HCT116 (cell line): ENCODE measurements at regions not wholly inside any gene's neighbourhood (a gene's known extent, or its start where the extent isn't known, plus 50 kb on each side); places are given as distances from the start of the nearest gene placed in this dataset.

Source experiments
- ATAC-seq: fragments of 200-7000 bp; cut with Tn5 transposase; 2 replicates; pipeline ENCODE4 v1.9.1; 2020; ENCODE audit warnings: mild to moderate bottlenecking, moderate library complexity
- BruUV-seq: library from RNA; stranded (reverse); fragments of 400-500 nt; replicated peaks from 2 replicates; lab custom pipeline; 2021; lab: Mats Ljungman, UMichigan
- CTCF ChIA-PET: fragments of 300-600 bp; sonication (Branson Sonifier 250); formaldehyde crosslinking; loops from one replicate; lab custom pipeline; 2021; ENCODE audit warnings: antibody characterized with exemption; lab: Charles Lee
- POLR2A ChIA-PET: fragments of 300-600, 350-600 bp; sonication (Branson Sonifier 250); formaldehyde crosslinking; loops from one replicate; lab custom pipeline; 2021; ENCODE audit warnings: antibody characterized with exemption; lab: Charles Lee
- RAD21 ChIA-PET, 2 experiments: fragments of 300-600 bp; sonication (Branson Sonifier 250); formaldehyde crosslinking; loops; one replicate each; lab custom pipeline; 2023; ENCODE audit warnings: low total read pairs in 2 of 2; ENCODE audit not compliant: uncharacterized antibody in 2 of 2, unreplicated experiment in 2 of 2, low non-redundant PET in 1 of 2; lab: Charles Lee
- DNase-seq: peaks from one replicate; pipeline ENCODE4 v3.0.0-alpha.2; 2010; ENCODE audit warnings: low read depth, low spot score
- H2AFZ ChIP-seq: fragments of 200-600 bp; shearing (Covaris generic), sonication (generic); 2 replicates; pipeline ENCODE4 v1.6.1; 2017; ENCODE audit warnings: low read depth, mixed run types, mixed read lengths, antibody characterized with exemption, low read length; ENCODE audit not compliant: poor library complexity, severe bottlenecking
- H3K27ac ChIP-seq: 2 replicates; pipeline ENCODE4 v1.5.1; 2012; ENCODE audit warnings: low read depth, low read length
- H3K27me3 ChIP-seq: fragments of 200-600 bp; sonication (generic); 2 replicates; pipeline ENCODE4 v1.6.1; 2016; ENCODE audit warnings: mixed run types, low read length, mixed read lengths; ENCODE audit not compliant: insufficient read depth
- H3K36me3 ChIP-seq, 2 experiments: fragments of 200-500 bp in 1 of 2; fragments of 200-600 bp in 1 of 2; sonication (Bioruptor generic) in 1 of 2; sonication (generic) in 1 of 2; 2 replicates each; pipeline versions ENCODE4 v1.5.1 to v1.6.1; 2014 to 2016; ENCODE audit warnings: low read length in 2 of 2, inconsistent platforms in 1 of 2, mixed read lengths in 1 of 2, mixed run types in 1 of 2; ENCODE audit not compliant: insufficient read depth in 2 of 2, control insufficient read depth in 1 of 2
- H3K4me1 ChIP-seq, 2 experiments: fragments of 200-600 bp in 1 of 2; sonication (generic) in 1 of 2; 2 replicates each; pipeline versions ENCODE4 v1.5.1 to v1.6.1; 2012 to 2017; ENCODE audit warnings: low read length in 2 of 2, inconsistent platforms in 1 of 2, mild to moderate bottlenecking in 1 of 2, mixed read lengths in 1 of 2, mixed run types in 1 of 2, moderate library complexity in 1 of 2; ENCODE audit not compliant: insufficient read depth in 2 of 2, control insufficient read depth in 1 of 2
- H3K4me2 ChIP-seq: fragments of 200-600 bp; sonication (generic); 2 replicates; pipeline ENCODE4 v1.6.1; 2017; ENCODE audit warnings: mixed run types, low read length, mixed read lengths
- H3K4me3 ChIP-seq, 2 experiments: fragments of 200-600 bp in 1 of 2; sonication (generic) in 1 of 2; replicated peaks in 1 of 2; 2 replicates each; pipeline ENCODE4 v1.5.1; 2011 to 2016; ENCODE audit warnings: low read length in 2 of 2, control low read depth in 1 of 2, low read depth in 1 of 2, mild to moderate bottlenecking in 1 of 2, mixed read lengths in 1 of 2, mixed run types in 1 of 2
- H3K79me2 ChIP-seq: fragments of 200-600 bp; sonication (generic); 2 replicates; pipeline ENCODE4 v1.6.1; 2017; ENCODE audit warnings: mild to moderate bottlenecking, mixed run types, low read length, moderate library complexity, mixed read lengths; ENCODE audit not compliant: insufficient read depth
- H3K9ac ChIP-seq: fragments of 200-600 bp; sonication (generic); 2 replicates; pipeline ENCODE4 v1.6.1; 2016; ENCODE audit warnings: low read length, mixed read lengths
- H3K9me2 ChIP-seq: fragments of 200-600 bp; sonication (generic), shearing (Covaris generic); 2 replicates; pipeline ENCODE4 v1.6.1; 2017; ENCODE audit warnings: mixed run types, mild to moderate bottlenecking, moderate library complexity; ENCODE audit not compliant: insufficient read depth
- H3K9me3 ChIP-seq, 2 experiments: fragments of 200-500 bp in 1 of 2; fragments of 200-600 bp in 1 of 2; sonication (Bioruptor generic) in 1 of 2; sonication (generic) in 1 of 2; 2 replicates each; pipeline ENCODE4 v1.6.1; 2014 to 2017; ENCODE audit warnings: low read length in 2 of 2, mixed read lengths in 2 of 2, inconsistent platforms in 1 of 2, low read depth in 1 of 2, mild to moderate bottlenecking in 1 of 2, mixed run types in 1 of 2, moderate library complexity in 1 of 2; ENCODE audit not compliant: control insufficient read depth in 1 of 2, insufficient read depth in 1 of 2
- H4K20me1 ChIP-seq: fragments of 200-600 bp; sonication (generic), shearing (Covaris generic); 2 replicates; pipeline ENCODE4 v1.6.1; 2017; ENCODE audit warnings: mixed run types, mild to moderate bottlenecking, moderate library complexity; ENCODE audit not compliant: insufficient read depth
- ATF3 ChIP-seq: IDR thresholded peaks from 2 replicates; pipeline ENCODE4 v1.6.1; 2012
- CBX3 ChIP-seq: IDR thresholded peaks from 2 replicates; pipeline ENCODE4 v1.6.1; 2012; ENCODE audit warnings: low read depth
- CEBPB ChIP-seq: IDR thresholded peaks from 2 replicates; pipeline ENCODE4 v1.6.1; 2012; ENCODE audit warnings: low read depth
- EGR1 ChIP-seq: IDR thresholded peaks from 2 replicates; pipeline ENCODE4 v1.6.1; 2012; ENCODE audit warnings: low read depth
- ELF1 ChIP-seq: IDR thresholded peaks from 2 replicates; pipeline ENCODE4 v1.6.1; 2012; ENCODE audit warnings: low read depth, borderline replicate concordance
- EZH2phosphoT487 ChIP-seq: fragments of 200-600 bp; IDR thresholded peaks from 2 replicates; pipeline ENCODE4 v1.6.1; 2018; ENCODE audit warnings: antibody characterized with exemption, borderline replicate concordance
- FOSL1 ChIP-seq: IDR thresholded peaks from 2 replicates; pipeline ENCODE4 v1.6.1; 2012; ENCODE audit warnings: low read depth
- JUND ChIP-seq: IDR thresholded peaks from 2 replicates; pipeline ENCODE4 v1.6.1; 2012
- POLR2A ChIP-seq: IDR thresholded peaks from 2 replicates; pipeline ENCODE4 v1.7.0; 2011; ENCODE audit warnings: borderline replicate concordance; ENCODE audit not compliant: insufficient read depth, insufficient read length; ENCODE audit errors: extremely low read depth
- POLR2AphosphoS5 ChIP-seq: IDR thresholded peaks from 2 replicates; pipeline ENCODE4 v1.6.1; 2011; ENCODE audit warnings: mild to moderate bottlenecking, low read depth, low read length, moderate library complexity
- RAD21 ChIP-seq: IDR thresholded peaks from 2 replicates; pipeline ENCODE4 v1.6.1; 2012; ENCODE audit warnings: low read depth, mild to moderate bottlenecking
- SIN3A ChIP-seq: IDR thresholded peaks from 2 replicates; pipeline ENCODE4 v1.6.1; 2012; ENCODE audit warnings: low read depth
- TCF7L2 ChIP-seq: IDR thresholded peaks from 2 replicates; pipeline ENCODE4 v1.7.0; 2011; ENCODE audit warnings: borderline replicate concordance, inconsistent platforms; ENCODE audit not compliant: insufficient read depth, insufficient read length; ENCODE audit errors: extremely low read depth
- ZFX ChIP-seq: fragments of 450-650 bp; IDR thresholded peaks from 2 replicates; pipeline ENCODE4 v1.6.1; 2017
- ZNF274 ChIP-seq: fragments of 200-500 bp; sonication (Bioruptor generic); IDR thresholded peaks from 2 replicates; pipeline ENCODE4 v1.6.1; 2014; ENCODE audit warnings: mild to moderate bottlenecking, low read depth, low read length, inconsistent platforms
- intact Hi-C: fragments of 100-400 bp; cut with micrococcal nuclease; formaldehyde crosslinking; loops from 2 replicates; pipeline ENCODE4 v1.10.0; 2022
- TF ChIP-seq, protein P1 (sequence below), 3 experiments: fragments of 200-600 bp in 1 of 3; sonication (generic) in 1 of 3; IDR thresholded peaks in 2 of 3; conservative IDR thresholded peaks in 1 of 3; 2 replicates each; pipeline ENCODE4 v1.5.1; 2012 to 2017; ENCODE audit warnings: low read depth in 2 of 3, low read length in 2 of 3, antibody characterized with exemption in 1 of 3, borderline replicate concordance in 1 of 3, control low read depth in 1 of 3, mild to moderate bottlenecking in 1 of 3, mixed read lengths in 1 of 3, mixed run types in 1 of 3, moderate library complexity in 1 of 3; ENCODE audit not compliant: insufficient read depth in 1 of 3
- TF ChIP-seq, protein P2 (sequence below): IDR thresholded peaks from 2 replicates; pipeline ENCODE4 v1.6.1; 2011; ENCODE audit warnings: mild to moderate bottlenecking, low read length, moderate library complexity; ENCODE audit not compliant: insufficient replicate concordance; ENCODE audit errors: extremely low read depth
- TF ChIP-seq, protein P3 (sequence below): IDR thresholded peaks from 2 replicates; pipeline ENCODE4 v1.6.1; 2012

DNA sequence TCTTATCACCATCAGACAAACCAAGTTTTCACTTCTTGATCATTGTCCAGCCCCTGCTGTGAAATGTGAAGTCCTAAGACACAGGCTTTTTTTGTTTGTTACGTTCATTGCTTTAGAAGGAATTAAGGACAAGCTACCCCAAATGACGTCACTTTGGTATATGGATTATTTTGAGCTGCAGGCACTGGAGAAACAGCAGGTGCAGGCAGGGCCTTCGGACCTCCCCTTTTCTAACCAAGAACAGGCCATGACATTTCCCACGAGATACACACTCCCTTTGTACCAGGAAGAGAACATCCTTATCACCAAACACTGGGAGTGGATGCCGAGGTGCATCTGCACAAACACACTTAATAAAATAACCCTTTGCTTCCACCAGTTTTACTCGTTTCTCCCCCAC lies 418.0 kb upstream of the SULF2 start:
- CTCF ChIA-PET: no interaction called here
- no peaks in the 10 kb centered on the region for H3K4me1 ChIP-seq
- POLR2A ChIA-PET: no interaction called here
- DNase-seq (no peak), ATAC-seq (no peak)
- H3K27me3 ChIP-seq: no peaks in the 10 kb centered on the region
- intact Hi-C loops: no loop called here
- H3K36me3 ChIP-seq: no peaks in the 10 kb centered on the region
- H3K4me2 ChIP-seq: no peak overlapping the region
- H3K9ac ChIP-seq: no peak overlapping the region
- no peaks in the 10 kb centered on the region for H3K9me3 ChIP-seq
- no peaks in the 10 kb centered on the region for H3K9me2 ChIP-seq
- no peaks in the 10 kb centered on the region for H4K20me1 ChIP-seq
- no peaks in the 10 kb centered on the region for H3K79me2 ChIP-seq
- BruUV-seq: no TSS peak
- no peak overlapping the region for H3K27ac ChIP-seq
- H2AFZ ChIP-seq: no peak overlapping the region
- RAD21 ChIA-PET: no interaction called here
- TF ChIP-seq ATF3 (no peak), EGR1 (no peak), EZH2phosphoT487 (no peak), JUND (no peak), TCF7L2 (no peak), RAD21 (no peak), POLR2AphosphoS5 (no peak), ELF1 (no peak), FOSL1 (no peak), POLR2A (no peak), CEBPB (no peak), ZNF274 (no peak), SIN3A (no peak), CBX3 (no peak), ZFX (no peak)
- TF ChIP-seq, protein P1, sequence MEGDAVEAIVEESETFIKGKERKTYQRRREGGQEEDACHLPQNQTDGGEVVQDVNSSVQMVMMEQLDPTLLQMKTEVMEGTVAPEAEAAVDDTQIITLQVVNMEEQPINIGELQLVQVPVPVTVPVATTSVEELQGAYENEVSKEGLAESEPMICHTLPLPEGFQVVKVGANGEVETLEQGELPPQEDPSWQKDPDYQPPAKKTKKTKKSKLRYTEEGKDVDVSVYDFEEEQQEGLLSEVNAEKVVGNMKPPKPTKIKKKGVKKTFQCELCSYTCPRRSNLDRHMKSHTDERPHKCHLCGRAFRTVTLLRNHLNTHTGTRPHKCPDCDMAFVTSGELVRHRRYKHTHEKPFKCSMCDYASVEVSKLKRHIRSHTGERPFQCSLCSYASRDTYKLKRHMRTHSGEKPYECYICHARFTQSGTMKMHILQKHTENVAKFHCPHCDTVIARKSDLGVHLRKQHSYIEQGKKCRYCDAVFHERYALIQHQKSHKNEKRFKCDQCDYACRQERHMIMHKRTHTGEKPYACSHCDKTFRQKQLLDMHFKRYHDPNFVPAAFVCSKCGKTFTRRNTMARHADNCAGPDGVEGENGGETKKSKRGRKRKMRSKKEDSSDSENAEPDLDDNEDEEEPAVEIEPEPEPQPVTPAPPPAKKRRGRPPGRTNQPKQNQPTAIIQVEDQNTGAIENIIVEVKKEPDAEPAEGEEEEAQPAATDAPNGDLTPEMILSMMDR (IDR thresholded peaks at IDR 0.05 in 2 of 3, conservative IDR thresholded peaks at IDR 0.05 in 1 of 3; ENCODE audit: borderline replicate concordance in 1 of 3, insufficient read depth in 1 of 3, low read depth in 2 of 3, low read length in 2 of 3): no peak
- TF ChIP-seq, protein P2, sequence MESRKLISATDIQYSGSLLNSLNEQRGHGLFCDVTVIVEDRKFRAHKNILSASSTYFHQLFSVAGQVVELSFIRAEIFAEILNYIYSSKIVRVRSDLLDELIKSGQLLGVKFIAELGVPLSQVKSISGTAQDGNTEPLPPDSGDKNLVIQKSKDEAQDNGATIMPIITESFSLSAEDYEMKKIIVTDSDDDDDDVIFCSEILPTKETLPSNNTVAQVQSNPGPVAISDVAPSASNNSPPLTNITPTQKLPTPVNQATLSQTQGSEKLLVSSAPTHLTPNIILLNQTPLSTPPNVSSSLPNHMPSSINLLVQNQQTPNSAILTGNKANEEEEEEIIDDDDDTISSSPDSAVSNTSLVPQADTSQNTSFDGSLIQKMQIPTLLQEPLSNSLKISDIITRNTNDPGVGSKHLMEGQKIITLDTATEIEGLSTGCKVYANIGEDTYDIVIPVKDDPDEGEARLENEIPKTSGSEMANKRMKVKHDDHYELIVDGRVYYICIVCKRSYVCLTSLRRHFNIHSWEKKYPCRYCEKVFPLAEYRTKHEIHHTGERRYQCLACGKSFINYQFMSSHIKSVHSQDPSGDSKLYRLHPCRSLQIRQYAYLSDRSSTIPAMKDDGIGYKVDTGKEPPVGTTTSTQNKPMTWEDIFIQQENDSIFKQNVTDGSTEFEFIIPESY: no peak
- TF ChIP-seq, protein P3, sequence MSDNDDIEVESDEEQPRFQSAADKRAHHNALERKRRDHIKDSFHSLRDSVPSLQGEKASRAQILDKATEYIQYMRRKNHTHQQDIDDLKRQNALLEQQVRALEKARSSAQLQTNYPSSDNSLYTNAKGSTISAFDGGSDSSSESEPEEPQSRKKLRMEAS: no peak
- H3K4me3 ChIP-seq: no peak overlapping the region
